Breast epithelium (tissue), 3 donors: ENCODE measurements at regions not wholly inside any gene's neighbourhood (a gene's known extent, or its start where the extent isn't known, plus 50 kb on each side); places are given as distances from the start of the nearest gene placed in this dataset.

Source experiments
- CTCF ChIP-seq, 3 donors: fragments of 450-650 bp; IDR thresholded peaks; one replicate each; pipeline ENCODE4 v1.5.1; 2016 to 2017; ENCODE audit warnings: antibody characterized with exemption in 3 of 3, mild to moderate bottlenecking in 3 of 3, moderate library complexity in 3 of 3
- POLR2A ChIP-seq: fragments of 450-650 bp; IDR thresholded peaks from one replicate; pipeline ENCODE4 v1.6.1; 2016; ENCODE audit warnings: antibody characterized with exemption, mild to moderate bottlenecking, moderate library complexity
- POLR2AphosphoS5 ChIP-seq, 3 donors: sonication (generic); formaldehyde crosslinking; IDR thresholded peaks; one replicate each; pipeline ENCODE4 v1.6.1; 2017; ENCODE audit warnings: antibody characterized with exemption in 3 of 3

GRCh38 chr13:69618838-69619237, 488.8 kb upstream of the ATXN8OS start:
- TF ChIP-seq POLR2A (no peak), CTCF (IDR thresholded peaks at IDR 0.05) (no peak), POLR2AphosphoS5 (IDR thresholded peaks at IDR 0.05) (no peak)
